ENCODE measurements at regions not wholly inside any gene's neighbourhood (a gene's known extent, or its start where the extent isn't known, plus 50 kb on each side); places are given as distances from the start of the nearest gene placed in this dataset.

DNA sequence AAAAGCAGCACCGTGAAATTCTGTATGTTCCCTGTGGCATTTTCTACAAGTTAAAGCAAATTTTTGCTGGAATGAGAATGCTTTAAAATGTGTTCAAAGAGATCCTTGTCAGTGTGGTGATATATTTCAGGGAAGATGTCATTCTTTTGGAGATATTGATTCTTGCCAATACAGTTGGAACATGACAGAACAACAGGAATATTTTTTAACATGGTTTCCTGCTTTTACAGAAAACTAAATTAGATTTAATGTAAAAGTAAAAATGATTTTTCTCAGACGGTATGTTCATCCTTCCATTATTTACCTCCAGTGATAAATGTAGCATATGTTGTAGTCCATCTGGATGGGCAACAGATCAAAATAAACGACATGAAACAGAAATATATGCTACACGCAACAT is 474.8 kb downstream of the TMA16 start:
- TF ChIP-seq CTCF (IDR thresholded peaks at IDR 0.05) (no peak), POLR2A (IDR thresholded peaks at IDR 0.05) (no peak)

All from heart left ventricle (tissue), 13 donors.